ENCODE measurements at regions not wholly inside any gene's neighbourhood (a gene's known extent, or its start where the extent isn't known, plus 50 kb on each side); places are given as distances from the start of the nearest gene placed in this dataset.
"Not testable (repeated sequence)": the region's sequence is repeated elsewhere in the genome, so short reads cannot be mapped to it uniquely, and the experiment has no call there.

DNA sequence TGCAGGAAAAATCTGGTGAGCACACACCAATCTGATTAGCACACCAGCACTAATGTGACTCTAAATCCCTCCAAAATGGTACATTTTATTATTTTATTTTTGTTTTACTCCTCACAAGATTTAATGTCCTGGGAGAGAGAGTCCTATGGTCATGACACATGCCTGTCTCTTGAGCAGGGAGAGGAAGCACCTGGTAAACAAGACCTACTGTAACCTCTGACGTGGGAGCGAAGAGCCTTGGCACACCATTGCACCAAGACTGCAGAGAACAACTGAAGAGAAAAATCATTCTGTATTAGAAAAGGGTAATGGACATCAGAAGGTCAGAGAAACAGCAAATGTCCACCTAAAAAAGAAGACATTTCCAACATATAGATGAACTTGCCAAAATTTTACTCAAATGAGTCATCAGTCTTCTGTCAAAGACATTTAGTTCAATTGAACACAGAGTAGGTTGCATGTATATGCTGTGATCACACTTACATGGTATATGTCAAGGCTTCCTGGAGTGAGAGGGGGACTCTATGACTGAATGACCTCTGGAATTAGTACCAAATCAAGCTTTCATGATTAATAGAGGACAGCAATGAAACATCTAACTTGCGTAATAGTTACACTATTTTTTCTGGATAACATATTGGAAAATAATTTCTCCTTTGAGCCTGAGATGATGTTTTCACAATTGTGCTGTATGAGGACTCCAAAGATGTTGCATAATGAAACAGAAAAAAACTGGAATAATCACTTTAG, 186.9 kb upstream of the FLRT2 start:
- Histone ChIP-seq H3K27ac (no peak overlapping the region), H3K36me3 (ENCODE audit: low read depth) (no peaks in the 10 kb centered on the region), H3K79me2 (ENCODE audit: insufficient read depth) (no peaks in the 10 kb centered on the region), H2AFZ (no peak overlapping the region), H3F3A (ENCODE audit: insufficient read depth) (no peaks in the 10 kb centered on the region), H4K20me1 (ENCODE audit: insufficient read depth) (no peaks in the 10 kb centered on the region), H3K4me2 (ENCODE audit: unreplicated experiment) (no peak overlapping the region), H3K9me2 (ENCODE audit: insufficient read depth) (no peaks in the 10 kb centered on the region), H3K9ac (no peak overlapping the region), H3K9me3 (ENCODE audit: low read depth) (no peaks in the 10 kb centered on the region), H3K27me3 (replicated peaks; ENCODE audit: insufficient read depth) (no peaks in the 10 kb centered on the region), H3K4me1 (ENCODE audit: insufficient read depth) (peaks cover 11% of the 10 kb centered on the region; the same call in 1 of the 2 replicates), H3K4me3 (no peak overlapping the region)
- in situ Hi-C loops (cut with MboI): no loop called here
- TF ChIP-seq EZH2phosphoT487 (IDR thresholded peaks at IDR 0.05; ENCODE audit: insufficient read depth, low read depth) (no peak), EZH2 (IDR thresholded peaks at IDR 0.05; ENCODE audit: insufficient read depth, poor library complexity, severe bottlenecking) (no peak)
- DNase-seq: peak; percentile 17
- 74 to 80% methylated on average over 3 of the region's 3 CpGs for WGBS, 2 experiments (ENCODE audit: low coverage in 1 of 2, low lambda C conversion rate in 2 of 2, missing lambda C conversion rate in 2 of 2)

DNA sequence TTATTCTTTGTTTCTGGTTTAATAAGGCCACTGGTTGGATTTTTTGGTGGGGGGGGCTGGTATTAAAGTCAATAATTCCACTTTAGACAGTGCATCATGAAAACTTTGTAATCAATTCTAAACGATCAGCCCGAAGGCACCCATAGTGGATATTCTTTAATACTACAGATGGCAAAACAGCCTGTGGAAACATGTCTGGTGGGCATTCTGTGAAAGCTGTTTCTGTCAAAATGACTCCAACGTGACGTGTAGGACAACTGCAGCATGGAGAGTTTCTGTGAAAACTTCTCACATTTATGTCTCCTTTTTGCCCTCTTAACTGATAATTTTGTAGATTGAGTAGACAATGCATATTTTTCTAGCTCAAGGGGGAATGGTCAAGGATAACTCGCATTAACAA, 185.8 kb upstream of the FLRT2 start:
- WGBS, 2 experiments (ENCODE audit: low coverage in 1 of 2, low lambda C conversion rate in 2 of 2, missing lambda C conversion rate in 2 of 2): 86 to 88% methylated on average over 5 of the region's 5 CpGs
- TF ChIP-seq EZH2 (IDR thresholded peaks at IDR 0.05; ENCODE audit: insufficient read depth, poor library complexity, severe bottlenecking): no peak
- TF ChIP-seq EZH2phosphoT487 (IDR thresholded peaks at IDR 0.05; ENCODE audit: insufficient read depth, low read depth): no peak
- H3K27ac ChIP-seq: no peak overlapping the region
- peaks cover 11% of the 10 kb centered on the region; the same call in 1 of the 2 replicates for H3K4me1 ChIP-seq (ENCODE audit: insufficient read depth)
- no peak overlapping the region for H3K4me3 ChIP-seq
- no peaks in the 10 kb centered on the region for H3K27me3 ChIP-seq (replicated peaks; ENCODE audit: insufficient read depth)
- in situ Hi-C loops (cut with MboI): no loop called here
- DNase-seq: no peak
- H4K20me1 ChIP-seq (ENCODE audit: insufficient read depth): no peaks in the 10 kb centered on the region
- no peaks in the 10 kb centered on the region for H3K79me2 ChIP-seq (ENCODE audit: insufficient read depth)
- H3K9ac ChIP-seq: no peak overlapping the region
- no peaks in the 10 kb centered on the region for H3F3A ChIP-seq (ENCODE audit: insufficient read depth)
- H3K4me2 ChIP-seq (ENCODE audit: unreplicated experiment): no peak overlapping the region
- H2AFZ ChIP-seq: no peak overlapping the region
- no peaks in the 10 kb centered on the region for H3K9me2 ChIP-seq (ENCODE audit: insufficient read depth)
- no peaks in the 10 kb centered on the region for H3K9me3 ChIP-seq (ENCODE audit: low read depth)
- no peaks in the 10 kb centered on the region for H3K36me3 ChIP-seq (ENCODE audit: low read depth)

DNA sequence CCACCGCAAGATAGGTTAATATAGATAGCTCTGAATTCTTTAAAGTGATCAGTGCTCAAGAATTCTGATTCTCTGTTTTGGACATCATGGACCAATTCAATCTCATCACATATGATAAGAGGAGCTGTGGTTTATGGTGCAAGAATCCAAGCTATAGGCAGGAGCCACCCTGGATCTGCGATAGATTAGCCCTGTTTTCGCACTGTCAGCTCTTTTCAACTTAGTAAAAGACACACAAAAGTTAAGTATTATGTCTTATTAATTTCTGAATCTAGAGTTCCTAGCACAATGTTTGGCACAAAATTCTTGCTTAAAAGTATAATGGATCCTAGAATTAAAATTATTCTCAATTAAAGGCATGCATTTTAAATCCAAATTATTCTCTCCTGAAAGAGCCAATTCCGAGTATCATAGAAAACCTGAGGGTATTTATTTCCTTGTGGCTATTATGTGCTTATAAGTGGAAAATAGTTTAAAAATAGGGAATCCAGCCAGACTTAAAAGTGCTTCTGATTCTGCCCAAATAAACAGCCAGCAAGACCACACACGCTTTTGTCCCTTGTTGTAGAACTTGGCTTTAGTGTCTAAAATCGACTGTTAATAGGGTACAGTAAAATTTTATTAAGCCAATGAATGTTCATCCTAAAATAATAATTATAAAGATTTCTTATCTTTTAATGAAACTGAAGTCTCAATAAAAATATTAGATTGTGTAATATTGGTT, 184.9 kb upstream of the FLRT2 start:
- Histone ChIP-seq H3K4me2 (ENCODE audit: unreplicated experiment) (no peak overlapping the region), H3K27ac (no peak overlapping the region), H3K27me3 (replicated peaks; ENCODE audit: insufficient read depth) (no peaks in the 10 kb centered on the region), H4K20me1 (ENCODE audit: insufficient read depth) (no peaks in the 10 kb centered on the region), H3K4me3 (no peak overlapping the region), H3F3A (ENCODE audit: insufficient read depth) (no peaks in the 10 kb centered on the region), H3K4me1 (ENCODE audit: insufficient read depth) (peaks cover 11% of the 10 kb centered on the region; the same call in 1 of the 2 replicates), H3K9ac (no peak overlapping the region), H3K36me3 (ENCODE audit: low read depth) (no peaks in the 10 kb centered on the region), H2AFZ (no peak overlapping the region), H3K79me2 (ENCODE audit: insufficient read depth) (no peaks in the 10 kb centered on the region), H3K9me2 (ENCODE audit: insufficient read depth) (no peaks in the 10 kb centered on the region), H3K9me3 (ENCODE audit: low read depth) (no peaks in the 10 kb centered on the region)
- no peak for TF ChIP-seq EZH2 (IDR thresholded peaks at IDR 0.05; ENCODE audit: insufficient read depth, poor library complexity, severe bottlenecking)
- TF ChIP-seq EZH2phosphoT487 (IDR thresholded peaks at IDR 0.05; ENCODE audit: insufficient read depth, low read depth): no peak
- WGBS, 2 experiments (ENCODE audit: low coverage in 1 of 2, low lambda C conversion rate in 2 of 2, missing lambda C conversion rate in 2 of 2): 51 to 53% methylated on average over 6 of the region's 6 CpGs
- no peak for DNase-seq
- in situ Hi-C loops (cut with MboI): no loop called here

DNA sequence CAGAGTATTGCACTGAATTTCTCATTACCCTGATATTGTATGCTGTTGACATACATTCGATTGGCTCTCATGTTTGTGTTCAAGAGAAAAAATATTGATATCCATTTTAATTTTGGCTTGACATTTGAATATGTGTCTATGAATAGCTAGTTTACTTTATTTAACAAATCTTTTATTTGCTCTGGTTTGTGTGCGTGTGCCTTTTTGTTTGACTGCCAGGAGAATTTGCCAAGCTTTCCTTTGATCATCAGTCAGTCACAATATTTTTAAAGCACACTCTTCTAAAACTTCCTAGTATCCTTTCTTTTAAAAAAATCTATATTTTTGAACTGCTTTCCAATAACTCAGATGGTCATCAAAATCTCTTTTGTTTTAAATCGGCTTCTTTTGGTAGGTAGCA, 179.3 kb upstream of the FLRT2 start:
- WGBS, 2 experiments (ENCODE audit: low coverage in 1 of 2, low lambda C conversion rate in 2 of 2, missing lambda C conversion rate in 2 of 2): 42 to 55% methylated on average over 3 of the region's 3 CpGs
- no peak for DNase-seq
- H3K9me2 ChIP-seq (ENCODE audit: insufficient read depth): no peaks in the 10 kb centered on the region

DNA sequence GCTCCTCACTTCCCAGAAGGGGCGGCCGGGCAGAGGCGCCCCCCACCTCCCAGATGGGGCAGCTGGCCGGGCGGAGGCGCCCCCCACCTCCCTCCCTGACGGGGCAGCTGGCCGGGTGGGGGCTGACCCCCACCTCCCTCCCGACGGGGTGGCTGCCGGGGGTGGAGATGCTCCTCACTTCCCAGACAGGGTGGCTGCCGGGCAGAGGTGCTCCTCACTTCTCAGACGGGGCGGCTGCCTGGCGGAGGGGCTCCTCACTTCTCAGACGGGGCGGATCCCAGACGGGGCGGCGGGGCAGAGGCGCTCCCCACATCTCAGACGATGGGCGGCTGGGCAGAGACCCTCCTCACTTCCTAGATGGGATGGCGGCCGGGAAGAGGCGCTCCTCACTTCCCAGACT, 177.4 kb upstream of the FLRT2 start:
- H3K27ac ChIP-seq; H3K9ac ChIP-seq; H3K27me3 ChIP-seq (replicated peaks; ENCODE audit: insufficient read depth); H3K4me2 ChIP-seq (ENCODE audit: unreplicated experiment); H3K36me3 ChIP-seq (ENCODE audit: low read depth); DNase-seq; H3K9me3 ChIP-seq (ENCODE audit: low read depth); H2AFZ ChIP-seq; H3F3A ChIP-seq (ENCODE audit: insufficient read depth); in situ Hi-C loops (cut with MboI); H3K4me1 ChIP-seq (ENCODE audit: insufficient read depth); H3K4me3 ChIP-seq; H3K9me2 ChIP-seq (ENCODE audit: insufficient read depth); H3K79me2 ChIP-seq (ENCODE audit: insufficient read depth); H4K20me1 ChIP-seq (ENCODE audit: insufficient read depth): not testable (repeated sequence)
- WGBS, 2 experiments (ENCODE audit: low coverage in 1 of 2, low lambda C conversion rate in 2 of 2, missing lambda C conversion rate in 2 of 2): 84 to 87% methylated on average over 4 to 25 of the region's 26 CpGs

More for the DNA sequence above, 179.3 kb upstream of the FLRT2 start:
- H4K20me1 ChIP-seq (ENCODE audit: insufficient read depth): no peaks in the 10 kb centered on the region
- no peak overlapping the region for H3K27ac ChIP-seq
- H3K27me3 ChIP-seq (replicated peaks; ENCODE audit: insufficient read depth): no peaks in the 10 kb centered on the region
- H3K4me1 ChIP-seq (ENCODE audit: insufficient read depth): no peaks in the 10 kb centered on the region
- no peaks in the 10 kb centered on the region for H3K79me2 ChIP-seq (ENCODE audit: insufficient read depth)
- H3K4me2 ChIP-seq (ENCODE audit: unreplicated experiment): no peak overlapping the region
- H3F3A ChIP-seq (ENCODE audit: insufficient read depth): no peaks in the 10 kb centered on the region
- H2AFZ ChIP-seq: no peak overlapping the region
- in situ Hi-C loops (cut with MboI): no loop called here
- no peaks in the 10 kb centered on the region for H3K9me3 ChIP-seq (ENCODE audit: low read depth)
- no peaks in the 10 kb centered on the region for H3K36me3 ChIP-seq (ENCODE audit: low read depth)
- H3K4me3 ChIP-seq: no peak overlapping the region
- no peak overlapping the region for H3K9ac ChIP-seq
- TF ChIP-seq EZH2 (IDR thresholded peaks at IDR 0.05; ENCODE audit: insufficient read depth, poor library complexity, severe bottlenecking): no peak
- no peak for TF ChIP-seq EZH2phosphoT487 (IDR thresholded peaks at IDR 0.05; ENCODE audit: insufficient read depth, low read depth)
